ENCODE measurements at regions not wholly inside any gene's neighbourhood (a gene's known extent, or its start where the extent isn't known, plus 50 kb on each side); places are given as distances from the start of the nearest gene placed in this dataset.

DNA sequence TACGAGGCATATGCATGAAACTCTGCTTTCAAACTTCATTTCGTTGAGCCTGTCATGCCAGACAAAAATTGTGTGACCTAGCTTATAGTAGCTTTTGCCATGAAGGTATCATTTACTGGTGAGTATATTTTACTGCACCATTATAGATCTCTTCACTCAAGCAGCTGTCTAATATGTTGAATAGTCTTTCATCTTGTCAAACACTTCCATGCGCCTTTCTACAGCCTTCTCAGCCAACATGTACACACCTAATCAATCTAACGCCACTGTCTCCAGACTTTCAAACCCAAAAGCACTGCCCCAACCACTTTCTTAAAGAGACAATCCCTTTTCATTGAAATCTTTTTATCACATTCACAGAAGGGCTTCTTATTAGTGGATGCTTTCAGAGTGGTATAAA, 757.4 kb downstream of the VRK1 start:
- DNase-seq (ENCODE audit: low read depth) = no peak
- no peak overlapping the region for H3K4me3 ChIP-seq (ENCODE audit: low read depth, low read length)

DNA sequence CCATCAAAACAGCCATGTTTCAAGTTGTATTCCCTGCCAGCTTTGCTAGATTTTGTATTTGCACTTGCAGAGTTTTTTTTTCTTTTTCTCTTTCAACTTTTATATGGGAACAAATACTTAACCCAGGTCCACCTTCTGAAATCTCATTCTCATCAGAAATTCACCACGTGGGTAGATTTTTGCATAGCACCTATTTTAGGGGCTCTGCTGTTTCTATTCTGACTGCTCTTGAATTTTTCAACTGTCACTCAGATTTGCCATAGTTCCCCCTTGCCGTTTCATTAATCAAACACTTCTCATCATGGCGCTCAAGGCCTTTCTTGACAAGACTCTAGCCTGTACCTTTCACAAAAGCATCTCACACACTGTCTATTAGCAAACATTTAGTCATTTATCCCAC, 767.2 kb downstream of the VRK1 start:
- no peak for DNase-seq (ENCODE audit: low read depth)
- no peak overlapping the region for H3K4me3 ChIP-seq (ENCODE audit: low read depth, low read length)

DNA sequence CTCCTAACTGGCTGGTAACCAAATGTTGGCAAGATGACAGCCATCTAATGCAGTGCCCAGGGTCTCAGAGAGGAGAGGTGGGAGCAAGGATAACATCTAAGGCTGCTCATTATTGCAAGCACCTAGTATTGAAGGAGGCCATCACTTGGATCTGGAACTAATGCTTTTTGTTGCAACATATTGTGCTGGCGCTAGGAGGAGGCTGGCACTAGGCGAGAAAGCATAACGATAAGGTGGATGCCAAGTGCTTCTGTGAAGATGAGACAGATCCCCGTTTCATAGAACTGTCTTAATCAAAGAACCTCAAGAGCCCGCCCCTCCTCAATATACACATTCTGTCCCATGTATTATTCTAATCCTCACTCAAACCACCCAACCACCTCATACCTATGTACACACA, 774.0 kb downstream of the VRK1 start:
- no peak for DNase-seq (ENCODE audit: low read depth)
- no peak overlapping the region for H3K4me3 ChIP-seq (ENCODE audit: low read depth, low read length)

DNA sequence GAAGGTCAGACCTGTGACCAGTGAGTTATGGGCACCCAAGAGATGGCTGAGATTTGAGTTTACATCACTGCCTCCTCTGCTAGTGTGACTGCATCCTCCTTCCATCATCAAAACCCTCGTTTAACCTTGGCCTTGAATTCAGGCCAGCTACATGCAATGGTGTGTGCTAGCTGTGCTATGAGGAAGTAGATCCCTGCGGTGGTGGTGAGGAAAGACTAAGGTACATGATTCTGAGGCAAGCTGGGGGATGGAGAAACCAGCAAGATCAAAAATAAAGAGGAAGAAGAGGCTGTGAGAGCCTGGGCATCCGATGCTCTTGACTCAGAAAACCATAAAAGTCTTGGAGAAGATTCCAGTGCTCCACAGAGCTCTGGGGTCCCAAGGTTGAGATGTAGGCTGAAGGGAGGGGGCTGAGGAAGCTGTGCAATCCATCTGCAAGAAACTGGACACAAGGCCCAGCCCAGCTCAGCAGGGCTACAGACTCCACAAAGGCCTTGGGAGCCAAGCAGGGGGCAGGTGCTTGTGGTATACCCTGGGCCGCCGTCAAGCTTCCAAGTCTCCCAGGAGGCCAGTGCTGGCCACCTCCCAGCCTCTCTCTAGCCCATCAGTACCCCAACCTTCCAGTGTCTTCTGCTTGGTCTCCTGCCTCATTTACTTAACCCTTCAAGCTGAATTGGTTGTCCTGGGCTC, 774.8 kb downstream of the VRK1 start:
- DNase-seq (ENCODE audit: low read depth) = no peak
- H3K4me3 ChIP-seq (ENCODE audit: low read depth, low read length) = no peak overlapping the region

DNA sequence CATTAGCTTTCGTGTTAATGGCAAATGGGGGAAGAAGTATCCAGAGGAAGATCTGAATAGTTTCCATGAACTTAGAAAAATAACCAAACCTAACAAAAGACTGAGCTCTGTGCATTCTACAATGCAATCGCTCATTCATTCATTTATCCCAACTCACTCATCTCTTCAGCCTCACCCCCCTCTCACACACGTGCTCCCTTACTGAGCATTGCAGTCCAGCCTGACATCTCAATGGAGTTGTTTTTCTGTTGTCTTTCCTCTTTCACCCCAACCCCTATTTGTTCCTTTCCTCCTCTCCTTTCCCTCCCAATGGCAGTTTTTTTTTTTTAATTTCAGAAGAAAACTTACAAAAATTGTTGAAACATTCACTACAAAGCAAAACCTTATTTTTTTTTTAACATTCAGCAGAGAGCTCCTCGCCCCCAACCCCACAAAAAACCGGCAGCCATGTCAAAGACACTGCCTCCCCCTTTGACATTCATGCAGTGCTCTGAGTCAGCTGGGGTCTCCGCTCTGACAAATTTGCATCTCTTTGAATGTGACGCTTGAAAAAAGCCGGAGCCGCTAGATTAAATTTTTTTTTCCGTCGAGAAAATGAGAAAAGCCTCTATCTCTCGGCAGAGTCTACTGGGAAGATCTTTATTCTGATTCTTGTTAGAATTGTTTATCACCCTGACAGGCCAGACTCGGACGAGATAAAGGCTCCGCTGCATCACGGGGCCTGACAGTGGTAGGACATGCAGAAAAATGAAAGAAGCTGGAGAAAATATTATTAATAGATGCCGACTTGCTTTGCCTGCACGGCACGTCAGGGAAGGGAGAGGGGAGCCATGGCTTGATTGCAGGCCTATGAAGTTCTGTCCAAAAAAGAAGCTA, 775.6 kb downstream of the VRK1 start:
- no peak for DNase-seq (ENCODE audit: low read depth)
- no peak overlapping the region for H3K4me3 ChIP-seq (ENCODE audit: low read depth, low read length)

DNA sequence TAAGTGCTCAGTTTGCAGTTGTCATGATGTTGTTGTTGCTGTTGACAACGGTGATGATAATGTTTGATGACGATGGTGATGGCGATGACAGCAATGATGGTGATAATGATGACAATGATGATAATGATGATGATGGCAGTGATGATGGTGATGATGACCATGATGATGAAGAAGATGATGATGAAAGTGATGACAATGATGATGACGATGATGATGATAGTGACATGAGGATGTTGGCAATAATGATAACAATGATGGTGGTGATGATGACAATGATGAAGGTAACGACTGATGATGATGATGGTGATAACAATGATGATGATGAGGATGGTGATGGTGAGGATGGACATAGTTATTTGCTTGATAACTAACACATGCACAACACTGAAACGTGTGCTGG, 778.5 kb downstream of the VRK1 start:
- DNase-seq (ENCODE audit: low read depth) = no peak
- H3K4me3 ChIP-seq (ENCODE audit: low read depth, low read length) = no peak overlapping the region

DNA sequence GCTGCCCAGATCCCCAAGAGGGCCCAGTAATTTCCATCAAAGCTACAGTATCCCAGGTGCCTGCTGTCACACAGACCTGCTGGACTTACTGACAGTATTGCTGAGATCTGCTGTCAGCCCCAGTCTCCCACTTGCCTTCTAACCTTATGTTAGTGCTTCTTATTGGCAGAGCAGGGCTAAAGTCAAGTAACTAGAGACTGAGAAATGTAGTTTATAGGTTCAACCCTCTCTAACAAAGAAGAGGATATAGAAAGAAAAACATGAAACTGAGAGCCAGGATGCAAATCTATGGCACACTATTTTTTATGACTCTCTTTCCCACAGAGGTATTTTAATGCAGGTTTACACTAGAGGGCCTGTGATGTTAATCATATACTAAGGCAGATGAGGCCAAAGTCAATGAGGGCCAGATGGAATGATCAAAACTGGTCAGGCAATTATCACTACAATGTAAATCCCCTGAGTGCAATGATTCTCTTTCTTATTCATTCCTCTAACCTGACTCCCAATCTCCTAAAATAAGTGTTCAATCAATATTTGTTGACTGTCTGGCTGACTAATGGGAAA, 781.9 kb downstream of the VRK1 start:
- DNase-seq (ENCODE audit: low read depth) = no peak
- no peak overlapping the region for H3K4me3 ChIP-seq (ENCODE audit: low read depth, low read length)

DNA sequence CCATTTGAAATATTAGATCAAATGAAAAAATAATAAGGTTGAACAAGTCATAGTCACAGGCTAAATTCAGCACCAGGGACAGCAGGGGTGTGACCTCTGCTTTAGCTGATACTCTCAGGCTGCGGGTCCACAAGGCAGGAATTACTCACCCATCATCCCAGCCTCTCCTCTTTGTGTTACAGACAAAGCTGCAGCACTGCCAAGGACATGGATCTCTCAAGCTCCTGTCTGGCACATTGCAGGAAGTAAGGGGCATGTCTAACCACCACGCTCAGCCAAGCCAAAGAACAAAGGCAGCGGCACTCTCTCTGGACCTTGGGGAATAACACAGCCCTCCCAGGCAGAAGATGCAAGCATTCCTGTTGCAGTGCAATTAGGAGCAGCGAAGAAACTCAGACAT, 783.8 kb downstream of the VRK1 start:
- no peak overlapping the region for H3K4me3 ChIP-seq (ENCODE audit: low read depth, low read length)
- DNase-seq (ENCODE audit: low read depth) = no peak

DNA sequence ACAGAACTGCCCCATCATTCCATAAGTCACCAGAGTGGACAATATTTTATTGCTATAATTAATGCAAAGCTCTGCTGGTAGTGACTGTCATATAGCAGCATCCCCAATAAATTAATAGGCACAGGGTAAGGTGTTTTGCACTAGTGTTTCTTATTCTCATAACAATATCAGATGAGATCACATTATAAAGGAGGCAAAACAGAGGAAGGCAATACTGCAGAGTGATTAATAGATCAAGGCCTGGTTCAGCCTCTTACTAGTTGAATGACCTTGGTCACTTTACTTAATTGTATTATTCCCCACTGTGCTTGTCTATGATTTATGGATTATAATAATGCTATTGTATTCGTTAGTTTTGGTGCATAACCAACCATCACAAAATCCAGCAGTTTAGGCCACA, 784.8 kb downstream of the VRK1 start:
- H3K4me3 ChIP-seq (ENCODE audit: low read depth, low read length) = no peak overlapping the region
- no peak for DNase-seq (ENCODE audit: low read depth)

DNA sequence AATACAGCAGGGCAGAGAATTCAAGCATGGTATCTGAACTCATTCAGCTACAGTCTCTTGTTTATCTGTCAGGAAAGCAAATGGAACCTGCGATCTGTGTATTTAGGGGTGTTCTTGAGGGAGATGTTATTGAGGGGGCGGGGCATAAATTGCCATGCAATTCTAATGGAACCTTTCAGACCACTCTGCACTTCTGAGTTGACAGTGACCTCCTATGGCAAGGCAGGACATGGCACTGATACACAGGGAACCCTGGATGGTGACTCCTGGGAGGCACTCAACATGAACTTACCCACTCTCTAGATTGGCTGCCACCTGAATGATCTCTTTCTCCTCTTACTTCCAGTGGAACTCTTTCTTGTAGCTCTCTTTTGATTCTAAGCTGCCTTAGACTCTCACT, 787.3 kb downstream of the VRK1 start:
- DNase-seq (ENCODE audit: low read depth) = no peak
- H3K4me3 ChIP-seq (ENCODE audit: low read depth, low read length) = no peak overlapping the region

DNA sequence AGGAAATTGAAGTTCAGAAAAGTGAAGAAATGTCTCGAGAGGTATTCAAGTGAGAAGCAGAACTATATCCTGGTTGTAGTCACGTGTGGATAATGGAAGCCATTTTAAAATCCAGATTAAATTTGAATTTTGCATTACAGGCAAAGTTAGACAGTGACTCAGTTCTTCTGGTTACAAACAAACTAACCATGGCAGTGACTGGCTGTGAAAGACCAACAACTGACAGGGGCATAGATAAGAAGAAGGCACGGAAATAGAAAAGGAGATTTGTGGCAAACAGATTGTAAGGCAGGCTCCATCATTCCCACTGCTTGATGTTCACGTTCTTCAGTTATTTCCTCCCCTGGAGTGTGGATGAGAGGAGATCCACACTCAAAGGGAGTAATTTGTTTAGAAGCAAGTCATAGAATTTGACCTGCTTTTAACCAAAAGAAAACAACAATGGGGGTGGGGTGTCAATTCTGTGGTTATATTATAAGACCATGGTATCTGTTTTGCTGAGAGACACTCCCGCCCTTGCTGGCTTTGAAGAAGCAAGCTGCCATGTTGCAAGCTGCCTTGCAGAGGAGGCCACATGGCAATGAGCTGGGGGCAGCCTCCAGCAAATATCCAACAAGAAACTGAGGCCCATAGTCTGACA, 795.3 kb downstream of the VRK1 start:
- H3K4me3 ChIP-seq (ENCODE audit: low read depth, low read length) = no peak overlapping the region
- DNase-seq (ENCODE audit: low read depth) = no peak

DNA sequence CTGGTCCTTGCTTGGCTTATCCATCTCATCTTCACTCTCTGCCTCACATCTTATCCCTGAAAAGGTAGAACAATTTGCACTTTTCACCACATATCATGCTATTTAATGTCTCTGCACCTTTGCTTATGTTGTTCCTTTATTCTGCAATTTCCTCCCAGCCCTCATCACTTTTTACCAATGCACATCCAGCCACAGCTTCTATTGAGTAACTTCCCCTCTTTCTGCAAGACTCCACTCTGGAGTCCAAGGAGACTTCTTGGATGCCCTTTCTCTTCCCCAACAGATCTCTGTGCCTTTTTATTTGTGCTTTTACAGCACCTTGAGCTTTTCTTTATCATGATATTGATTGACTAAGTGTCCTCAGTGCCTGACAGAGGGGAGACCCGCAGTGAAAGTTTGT, 797.1 kb downstream of the VRK1 start:
- H3K4me3 ChIP-seq (ENCODE audit: low read depth, low read length) = no peak overlapping the region
- DNase-seq (ENCODE audit: low read depth) = no peak

DNA sequence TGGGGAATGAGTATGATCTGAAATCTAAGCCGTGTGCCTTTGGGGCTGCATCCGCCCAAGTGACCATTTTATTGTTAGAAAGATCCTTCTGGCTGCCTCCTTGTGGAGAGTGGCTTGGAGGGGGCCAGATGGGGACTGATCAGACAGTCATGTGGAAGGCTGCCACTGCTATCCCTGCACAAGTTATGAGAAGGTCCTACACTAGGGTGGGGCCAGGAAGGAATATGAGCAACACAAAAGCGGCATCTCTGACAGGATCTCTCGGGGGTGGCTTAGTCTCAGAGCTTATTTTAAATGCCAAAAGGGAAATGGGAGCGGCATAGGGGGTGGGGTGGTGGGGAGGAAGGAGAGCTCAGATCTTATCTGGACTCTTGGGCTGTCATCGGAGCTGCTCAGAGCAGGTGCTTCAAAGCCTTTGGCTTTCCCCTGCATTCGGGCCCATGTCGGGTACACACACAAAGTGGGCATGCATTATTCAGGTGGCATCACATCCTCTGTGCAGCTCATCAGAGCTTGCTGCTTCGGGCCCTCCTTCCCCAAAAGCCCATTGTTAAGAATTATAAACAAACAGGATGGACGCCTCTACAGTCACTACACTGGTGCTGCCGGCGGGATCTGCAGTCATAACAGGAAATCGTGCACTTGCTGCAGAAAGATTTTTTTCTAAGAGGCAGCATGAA, 805.4 kb downstream of the VRK1 start:
- no peak for DNase-seq (ENCODE audit: low read depth)
- H3K4me3 ChIP-seq (ENCODE audit: low read depth, low read length) = no peak overlapping the region

DNA sequence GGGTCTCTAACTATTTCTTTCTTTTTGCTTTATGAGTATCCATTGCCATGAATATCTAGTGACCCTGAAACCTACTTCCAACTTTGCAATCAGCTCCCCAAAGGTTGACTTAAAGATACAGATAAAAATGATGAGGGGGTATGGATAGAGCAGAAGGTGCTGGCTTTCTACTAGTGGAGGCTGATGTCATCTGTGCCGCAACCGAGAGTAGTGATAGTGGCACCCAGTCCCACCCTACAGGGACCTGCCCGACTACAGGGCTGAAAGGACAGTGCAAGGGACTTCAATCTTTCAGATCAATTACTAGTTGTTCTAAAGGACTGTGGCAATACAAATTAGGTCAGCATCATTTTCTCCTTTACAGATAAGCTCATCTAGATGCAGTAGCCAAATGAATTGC, 806.0 kb downstream of the VRK1 start:
- no peak overlapping the region for H3K4me3 ChIP-seq (ENCODE audit: low read depth, low read length)
- DNase-seq (ENCODE audit: low read depth) = no peak

DNA sequence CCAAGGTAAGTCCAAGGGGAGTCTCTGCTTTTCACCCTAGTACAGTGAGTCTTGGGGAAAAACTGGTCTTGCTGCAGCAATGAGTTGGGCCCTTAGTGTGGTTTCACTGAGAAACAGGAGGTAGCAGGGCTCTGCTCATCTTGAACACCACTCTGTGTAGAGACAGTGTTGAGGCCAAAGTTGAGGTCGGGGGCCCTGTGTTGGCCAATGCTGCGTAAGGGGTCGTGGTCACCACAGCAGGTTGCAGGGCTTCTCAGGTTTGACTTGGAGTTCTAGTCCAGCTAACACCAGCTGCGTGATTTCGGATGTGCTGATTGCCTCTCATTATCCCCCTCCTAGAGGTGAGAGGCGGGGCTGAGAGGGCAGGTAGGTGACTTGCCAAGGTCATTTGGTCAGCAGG, 807.5 kb downstream of the VRK1 start:
- no peak overlapping the region for H3K4me3 ChIP-seq (ENCODE audit: low read depth, low read length)
- DNase-seq (ENCODE audit: low read depth) = no peak

DNA sequence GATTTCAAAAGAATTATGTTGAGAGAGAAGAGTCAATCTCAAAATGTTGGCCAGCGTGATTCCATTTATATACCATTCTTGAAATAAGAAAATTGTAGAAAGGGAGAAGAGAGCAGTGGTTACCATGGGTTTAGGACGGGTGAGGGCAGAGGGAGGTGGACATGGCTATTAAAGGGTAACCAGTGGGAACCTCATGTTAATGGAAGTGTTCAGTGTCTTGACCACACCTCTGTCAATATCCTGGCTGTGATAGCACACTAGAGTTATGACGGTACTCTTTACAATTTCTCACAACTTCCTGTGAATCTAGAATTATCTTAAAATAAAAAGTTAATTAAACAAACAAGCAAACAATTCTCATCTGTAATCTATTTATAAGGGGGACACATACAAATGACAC, 821.2 kb downstream of the VRK1 start:
- DNase-seq (ENCODE audit: low read depth) = no peak

DNA sequence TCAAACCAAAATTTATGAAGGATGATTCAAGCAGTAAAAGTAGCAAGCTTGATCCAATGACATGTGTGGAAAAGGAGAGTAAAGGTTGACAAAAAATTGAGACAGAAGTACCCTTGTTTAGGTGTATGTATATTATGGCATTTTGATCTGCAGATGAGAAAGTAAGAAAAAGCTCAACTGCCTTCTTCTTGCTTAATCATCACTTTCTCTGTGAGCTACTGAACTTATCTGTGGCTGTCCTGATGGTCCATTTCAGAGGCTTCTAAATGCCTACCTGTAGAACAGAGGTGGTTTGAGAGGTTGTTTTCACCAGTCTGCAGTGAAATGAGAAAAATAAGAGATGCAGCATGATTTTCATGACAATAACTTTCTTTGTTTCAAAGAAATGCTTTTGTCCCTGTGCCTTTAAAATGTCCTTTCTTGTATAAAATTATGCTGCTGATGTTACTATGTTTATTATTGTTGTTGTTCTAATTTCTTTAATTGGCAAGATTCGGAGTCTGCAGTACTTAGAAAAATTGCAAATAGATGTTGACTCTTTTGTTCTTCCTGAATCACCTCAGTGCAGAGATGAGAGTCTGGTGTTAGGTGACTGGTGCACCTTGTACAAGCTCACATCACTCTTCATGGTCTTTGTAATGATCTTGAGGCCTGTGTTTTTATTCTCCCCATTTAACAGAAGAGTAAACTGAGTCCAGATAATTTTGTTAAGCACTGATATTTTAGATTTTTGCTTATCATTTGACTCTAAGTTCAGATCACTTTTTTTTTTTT, 821.9 kb downstream of the VRK1 start:
- no peak for DNase-seq (ENCODE audit: low read depth)
- no peak overlapping the region for H3K4me3 ChIP-seq (ENCODE audit: low read depth, low read length)

More for the DNA sequence above, 821.2 kb downstream of the VRK1 start:
- no peak overlapping the region for H3K4me3 ChIP-seq (ENCODE audit: low read depth, low read length)

DNA sequence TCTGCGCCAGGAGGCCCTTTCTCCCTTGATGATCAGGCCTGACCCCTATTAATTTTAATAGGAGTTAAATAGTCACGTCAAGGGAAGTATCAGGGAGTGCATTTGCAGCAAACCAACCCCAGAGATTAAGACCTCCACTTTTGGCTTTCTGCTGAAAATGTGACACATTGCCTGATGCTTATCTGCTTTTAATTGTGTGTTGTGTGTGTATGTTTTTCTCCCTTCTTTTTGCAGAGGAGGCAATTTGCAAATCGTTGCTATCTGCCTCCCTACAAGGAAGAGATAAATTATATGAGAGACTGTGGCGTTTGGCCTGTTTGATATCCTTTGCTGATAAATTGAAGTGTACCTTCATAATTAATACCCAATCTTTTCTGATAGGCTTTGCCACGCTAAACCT, 822.9 kb downstream of the VRK1 start:
- no peak overlapping the region for H3K4me3 ChIP-seq (ENCODE audit: low read depth, low read length)
- DNase-seq (ENCODE audit: low read depth) = no peak

DNA sequence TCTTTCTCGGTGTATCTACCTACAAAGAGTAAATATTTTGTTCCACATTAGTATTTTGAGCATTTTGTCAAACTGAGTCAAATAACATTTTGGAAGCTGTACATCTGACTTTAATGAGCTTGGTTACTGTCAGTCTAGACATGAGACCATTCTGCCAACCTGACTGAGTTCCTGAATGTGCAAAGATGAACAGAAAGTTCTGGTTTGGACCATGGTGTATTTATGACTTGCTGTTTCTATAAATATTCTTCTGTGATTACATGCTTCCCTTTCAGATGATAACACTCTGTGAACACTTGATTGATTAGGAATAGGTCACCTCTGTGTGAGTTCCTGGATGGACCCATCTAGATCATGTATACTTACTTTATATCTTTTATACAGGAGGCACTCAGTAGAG, 827.8 kb downstream of the VRK1 start:
- no peak overlapping the region for H3K4me3 ChIP-seq (ENCODE audit: low read depth, low read length)
- no peak for DNase-seq (ENCODE audit: low read depth)
